GM18508 (cell line): ENCODE measurements at regions not wholly inside any gene's neighbourhood (a gene's known extent, or its start where the extent isn't known, plus 50 kb on each side); places are given as distances from the start of the nearest gene placed in this dataset.

Source experiments
- ATAC-seq: cut with Tn5 transposase; IDR thresholded peaks from one replicate; pipeline ENCODE4 v1.9.1; 2021; ENCODE audit warnings: moderate number of reproducible peaks; ENCODE audit not compliant: insufficient read depth, unreplicated experiment

GRCh38 chr10:83346266-83346910, 792.9 kb upstream of the GHITM start:
- no peak for ATAC-seq

GRCh38 chr10:83352588-83352987, 786.7 kb upstream of the GHITM start:
- no peak for ATAC-seq

- no peak for ATAC-seq
Observed at GRCh38 chr10:83354456-83354855, 784.9 kb upstream of the GHITM start.

GRCh38 chr10:83357004-83357403, 782.3 kb upstream of the GHITM start:
- no peak for ATAC-seq

GRCh38 chr10:83357627-83358026, 781.7 kb upstream of the GHITM start:
- ATAC-seq: no peak

- ATAC-seq: no peak
Observed at GRCh38 chr10:83367036-83367435, 772.3 kb upstream of the GHITM start.

- no peak for ATAC-seq
Observed at GRCh38 chr10:83371696-83372490, 767.4 kb upstream of the GHITM start.

GRCh38 chr10:83372646-83373045, 766.7 kb upstream of the GHITM start:
- no peak for ATAC-seq

- no peak for ATAC-seq
Observed at GRCh38 chr10:83373671-83374070, 765.6 kb upstream of the GHITM start.

GRCh38 chr10:83374741-83375140, 764.6 kb upstream of the GHITM start:
- ATAC-seq: no peak

- no peak for ATAC-seq
Observed at GRCh38 chr10:83375274-83375673, 764.0 kb upstream of the GHITM start.

- ATAC-seq: no peak
Observed at GRCh38 chr10:83397806-83398205, 741.5 kb upstream of the GHITM start.

GRCh38 chr10:83410570-83410969, 728.7 kb upstream of the GHITM start:
- ATAC-seq: no peak

GRCh38 chr10:83425306-83425705, 714.0 kb upstream of the GHITM start:
- ATAC-seq: no peak

GRCh38 chr10:83427101-83427500, 712.2 kb upstream of the GHITM start:
- ATAC-seq: no peak

- no peak for ATAC-seq
Observed at GRCh38 chr10:83432261-83433045, 706.9 kb upstream of the GHITM start.

- no peak for ATAC-seq
Observed at GRCh38 chr10:83433705-83434104, 705.6 kb upstream of the GHITM start.

GRCh38 chr10:83448013-83448412, 691.3 kb upstream of the GHITM start:
- ATAC-seq: no peak

GRCh38 chr10:83458611-83459010, 680.7 kb upstream of the GHITM start:
- no peak for ATAC-seq

- no peak for ATAC-seq
Observed at GRCh38 chr10:83459124-83459523, 680.2 kb upstream of the GHITM start.

GRCh38 chr10:83469728-83470331, 669.5 kb upstream of the GHITM start:
- ATAC-seq: no peak
